ENCODE measurements at regions not wholly inside any gene's neighbourhood (a gene's known extent, or its start where the extent isn't known, plus 50 kb on each side); places are given as distances from the start of the nearest gene placed in this dataset.

DNA sequence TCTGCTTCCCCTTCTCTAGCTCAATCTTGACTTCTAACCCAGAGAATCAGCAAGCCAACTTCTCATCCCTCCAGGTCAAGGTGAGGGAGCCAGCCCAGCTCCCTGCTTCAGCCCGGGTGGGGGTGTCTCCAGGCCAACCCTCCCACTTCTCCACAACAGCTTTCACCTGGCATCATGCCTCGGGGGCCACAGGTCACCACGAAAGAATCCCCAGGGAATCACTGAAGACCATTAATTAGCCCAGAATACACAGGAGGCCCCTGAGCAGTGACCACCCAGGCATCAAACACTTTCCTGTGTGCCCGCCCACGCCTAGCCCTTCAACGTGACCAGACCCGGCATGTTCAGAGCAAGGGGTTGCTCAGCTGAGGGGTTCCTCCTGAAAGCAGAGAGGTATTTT is 646.7 kb downstream of the BCOR start:
- Histone ChIP-seq H2AFZ (ENCODE audit: low read length) (no peak overlapping the region), H3K4me2 (ENCODE audit: insufficient read depth, insufficient read length, low read length) (no peak overlapping the region), H3K18ac (ENCODE audit: insufficient read length, low read depth, low read length) (no peak overlapping the region), H3K27me3 (ENCODE audit: insufficient read depth, low read length) (no peaks in the 10 kb centered on the region), H2BK15ac (ENCODE audit: low read depth, low read length) (no peak overlapping the region), H3K56ac (ENCODE audit: insufficient read length, low read depth, low read length) (no peak overlapping the region), H3K27ac (ENCODE audit: insufficient read length, low read depth, low read length) (no peak overlapping the region), H3K23me2 (ENCODE audit: insufficient read length, low read depth, low read length, poor library complexity, severe bottlenecking) (no peaks in the 10 kb centered on the region), H4K8ac (replicated peaks; ENCODE audit: insufficient read length, low read depth, low read length) (no peak overlapping the region), H4K20me1 (ENCODE audit: control insufficient read depth, insufficient read depth, insufficient read length) (no peaks in the 10 kb centered on the region), H3T11ph (ENCODE audit: low read length) (no peak overlapping the region), H3K23ac (ENCODE audit: insufficient read length, low read depth, low read length) (no peak overlapping the region), H4K5ac (ENCODE audit: insufficient read length, low read depth, low read length) (no peak overlapping the region), H3K4me1 (ENCODE audit: insufficient read depth, low read length) (0 out of 2 replicates have a peak, but pooled peaks cover 2% of the 10 kb centered on the region), H4K91ac (ENCODE audit: insufficient read length, low read depth, low read length) (no peak overlapping the region), H3K9ac (ENCODE audit: extremely low read depth, insufficient read length, low read length) (no peak overlapping the region), H3K79me2 (ENCODE audit: insufficient read depth, low read length) (no peaks in the 10 kb centered on the region), H3K4ac (ENCODE audit: low read depth, low read length) (no peak overlapping the region), H3K79me1 (ENCODE audit: insufficient read depth, low read depth, low read length, poor library complexity, severe bottlenecking) (no peaks in the 10 kb centered on the region), H2BK5ac (ENCODE audit: insufficient read length, low read length) (no peak overlapping the region), H2BK120ac (ENCODE audit: low read depth, low read length, poor library complexity, severe bottlenecking) (no peak overlapping the region), H3K9me3 (ENCODE audit: control insufficient read depth, low read depth, low read length) (no peaks in the 10 kb centered on the region), H3K14ac (ENCODE audit: insufficient read depth, low read length) (no peak overlapping the region), H2AK5ac (ENCODE audit: insufficient read length, low read length) (no peak overlapping the region), H2BK20ac (ENCODE audit: low read depth, low read length, poor library complexity, severe bottlenecking) (no peak overlapping the region), H2BK12ac (ENCODE audit: insufficient read length, low read depth, low read length) (no peak overlapping the region)
- TF ChIP-seq, protein P1, sequence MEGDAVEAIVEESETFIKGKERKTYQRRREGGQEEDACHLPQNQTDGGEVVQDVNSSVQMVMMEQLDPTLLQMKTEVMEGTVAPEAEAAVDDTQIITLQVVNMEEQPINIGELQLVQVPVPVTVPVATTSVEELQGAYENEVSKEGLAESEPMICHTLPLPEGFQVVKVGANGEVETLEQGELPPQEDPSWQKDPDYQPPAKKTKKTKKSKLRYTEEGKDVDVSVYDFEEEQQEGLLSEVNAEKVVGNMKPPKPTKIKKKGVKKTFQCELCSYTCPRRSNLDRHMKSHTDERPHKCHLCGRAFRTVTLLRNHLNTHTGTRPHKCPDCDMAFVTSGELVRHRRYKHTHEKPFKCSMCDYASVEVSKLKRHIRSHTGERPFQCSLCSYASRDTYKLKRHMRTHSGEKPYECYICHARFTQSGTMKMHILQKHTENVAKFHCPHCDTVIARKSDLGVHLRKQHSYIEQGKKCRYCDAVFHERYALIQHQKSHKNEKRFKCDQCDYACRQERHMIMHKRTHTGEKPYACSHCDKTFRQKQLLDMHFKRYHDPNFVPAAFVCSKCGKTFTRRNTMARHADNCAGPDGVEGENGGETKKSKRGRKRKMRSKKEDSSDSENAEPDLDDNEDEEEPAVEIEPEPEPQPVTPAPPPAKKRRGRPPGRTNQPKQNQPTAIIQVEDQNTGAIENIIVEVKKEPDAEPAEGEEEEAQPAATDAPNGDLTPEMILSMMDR (conservative IDR thresholded peaks at IDR 0.05): no peak
- no peak overlapping the region for H3K27ac Mint-ChIP-seq
- H3K27me3 Mint-ChIP-seq (ENCODE audit: low read depth): peaks cover 1% of the 10 kb centered on the region; the same call in 1 of the 2 replicates
- WGBS (ENCODE audit: extremely low coverage, insufficient read length, low lambda C conversion rate): no CpG with 5 or more reads among the region's 7 CpGs
- H3K36me3 Mint-ChIP-seq (ENCODE audit: insufficient read depth in 1 of 3, low read depth in 3 of 3): no peaks in the 10 kb centered on the region; a peak in 1 of 7 replicates
- no peak overlapping the region for H3K4me3 Mint-ChIP-seq
- peaks cover 54 to 87% of the 10 kb centered on the region in 2 experiments for H3K9me3 Mint-ChIP-seq
- no peak for DNase-seq
- H3K4me1 Mint-ChIP-seq: peaks cover 6 to 10% of the 10 kb centered on the region in 2 experiments

All from H9 (cell line).